HCT116 (cell line): ENCODE measurements at regions not wholly inside any gene's neighbourhood (a gene's known extent, or its start where the extent isn't known, plus 50 kb on each side); places are given as distances from the start of the nearest gene placed in this dataset.

Experiments
- CEBPB ChIP-seq: IDR thresholded peaks from 2 replicates; pipeline ENCODE4 v1.6.1; 2012; ENCODE audit warnings: low read depth
- CTCF ChIP-seq, 3 experiments: fragments of 200-600 bp in 1 of 3; sonication (generic) in 1 of 3; IDR thresholded peaks in 2 of 3; conservative IDR thresholded peaks in 1 of 3; 2 replicates each; pipeline ENCODE4 v1.5.1; 2012 to 2017; ENCODE audit warnings: low read depth in 2 of 3, low read length in 2 of 3, antibody characterized with exemption in 1 of 3, borderline replicate concordance in 1 of 3, control low read depth in 1 of 3, mild to moderate bottlenecking in 1 of 3, mixed read lengths in 1 of 3, mixed run types in 1 of 3, moderate library complexity in 1 of 3; ENCODE audit not compliant: insufficient read depth in 1 of 3
- EZH2 ChIP-seq: fragments of 200-600 bp; sonication (generic); IDR thresholded peaks from 2 replicates; pipeline ENCODE4 v1.6.1; 2017; ENCODE audit warnings: antibody characterized with exemption, mixed run types
- FOSL1 ChIP-seq: IDR thresholded peaks from 2 replicates; pipeline ENCODE4 v1.6.1; 2012; ENCODE audit warnings: low read depth
- POLR2A ChIP-seq: IDR thresholded peaks from 2 replicates; pipeline ENCODE4 v1.7.0; 2011; ENCODE audit warnings: borderline replicate concordance; ENCODE audit not compliant: insufficient read depth, insufficient read length; ENCODE audit errors: extremely low read depth
- POLR2AphosphoS5 ChIP-seq: IDR thresholded peaks from 2 replicates; pipeline ENCODE4 v1.6.1; 2011; ENCODE audit warnings: mild to moderate bottlenecking, low read depth, low read length, moderate library complexity
- SP1 ChIP-seq: IDR thresholded peaks from 2 replicates; pipeline ENCODE4 v1.6.1; 2012; ENCODE audit warnings: low read depth
- ZBTB33 ChIP-seq: IDR thresholded peaks from 2 replicates; pipeline ENCODE4 v1.6.1; 2011; ENCODE audit warnings: mild to moderate bottlenecking, low read length, moderate library complexity; ENCODE audit not compliant: insufficient replicate concordance; ENCODE audit errors: extremely low read depth
- ZNF274 ChIP-seq: fragments of 200-500 bp; sonication (Bioruptor generic); IDR thresholded peaks from 2 replicates; pipeline ENCODE4 v1.6.1; 2014; ENCODE audit warnings: mild to moderate bottlenecking, low read depth, low read length, inconsistent platforms

- no peak for TF ChIP-seq POLR2AphosphoS5
- no peak for TF ChIP-seq POLR2A
- TF ChIP-seq ZNF274: no peak
- no peak for TF ChIP-seq CEBPB
- TF ChIP-seq CTCF (IDR thresholded peaks at IDR 0.05 in 2 of 3, conservative IDR thresholded peaks at IDR 0.05 in 1 of 3; ENCODE audit: borderline replicate concordance in 1 of 3, insufficient read depth in 1 of 3, low read depth in 2 of 3, low read length in 2 of 3): no peak
- no peak for TF ChIP-seq SP1
- TF ChIP-seq EZH2: no peak
- no peak for TF ChIP-seq ZBTB33
- TF ChIP-seq FOSL1: no peak
Observed at GRCh38 chr7:90022213-90022612, 132.1 kb upstream of the STEAP1 start.
